ENCODE measurements at regions not wholly inside any gene's neighbourhood (a gene's known extent, or its start where the extent isn't known, plus 50 kb on each side); places are given as distances from the start of the nearest gene placed in this dataset.

GRCh38 chr10:2917926-2918325 lies 149.4 kb upstream of the PFKP start:
- Histone ChIP-seq H3K9me3 (no peaks in the 10 kb centered on the region), H3K4me3 (no peak overlapping the region), H3K4me1 (no peaks in the 10 kb centered on the region), H3K36me3 (no peaks in the 10 kb centered on the region), H3K27ac (no peak overlapping the region), H3K27me3 (no peaks in the 10 kb centered on the region)
- ATAC-seq (no peak), DNase-seq (no peak)
- intact Hi-C loops (cut with DNase I): no loop called here
- TF ChIP-seq CTCF (IDR thresholded peaks at IDR 0.05): no peak

- no peak for TF ChIP-seq CTCF (IDR thresholded peaks at IDR 0.05)
- Histone ChIP-seq H3K27me3 (no peaks in the 10 kb centered on the region), H3K4me1 (no peaks in the 10 kb centered on the region), H3K4me3 (no peak overlapping the region), H3K36me3 (no peaks in the 10 kb centered on the region), H3K9me3 (no peaks in the 10 kb centered on the region), H3K27ac (no peak overlapping the region)
- intact Hi-C loops (cut with DNase I): no loop called here
- ATAC-seq: peak; percentile 7
- DNase-seq: no peak
These were observed 151.9 kb upstream of the PFKP start for GRCh38 chr10:2915412-2915811.

- DNase-seq (no peak), ATAC-seq (no peak)
- Histone ChIP-seq H3K4me1 (no peaks in the 10 kb centered on the region), H3K36me3 (no peaks in the 10 kb centered on the region), H3K4me3 (no peak overlapping the region), H3K27me3 (no peaks in the 10 kb centered on the region), H3K27ac (no peak overlapping the region), H3K9me3 (no peaks in the 10 kb centered on the region)
- TF ChIP-seq CTCF (IDR thresholded peaks at IDR 0.05): no peak
- intact Hi-C loops (cut with DNase I): no loop called here
These were observed 152.6 kb upstream of the PFKP start for GRCh38 chr10:2914741-2915140.

GRCh38 chr10:2913474-2913873 lies 153.9 kb upstream of the PFKP start:
- no peak overlapping the region for H3K27ac ChIP-seq
- H3K4me3 ChIP-seq: no peak overlapping the region
- H3K4me1 ChIP-seq: no peaks in the 10 kb centered on the region
- no peaks in the 10 kb centered on the region for H3K36me3 ChIP-seq
- H3K9me3 ChIP-seq: no peaks in the 10 kb centered on the region
- ATAC-seq (no peak), DNase-seq (no peak)
- H3K27me3 ChIP-seq: no peaks in the 10 kb centered on the region
- TF ChIP-seq CTCF (IDR thresholded peaks at IDR 0.05): no peak
- intact Hi-C loops (cut with DNase I): no loop called here

- intact Hi-C loops (cut with DNase I): no loop called here
- TF ChIP-seq CTCF (IDR thresholded peaks at IDR 0.05): no peak
- Histone ChIP-seq H3K27me3 (no peaks in the 10 kb centered on the region), H3K27ac (no peak overlapping the region), H3K4me3 (no peak overlapping the region), H3K36me3 (no peaks in the 10 kb centered on the region), H3K9me3 (no peaks in the 10 kb centered on the region), H3K4me1 (no peaks in the 10 kb centered on the region)
- DNase-seq (no peak), ATAC-seq (no peak)
These were observed 156.7 kb upstream of the PFKP start for GRCh38 chr10:2910656-2911055.

- Histone ChIP-seq H3K4me1 (no peaks in the 10 kb centered on the region), H3K4me3 (no peak overlapping the region), H3K9me3 (no peaks in the 10 kb centered on the region), H3K36me3 (no peaks in the 10 kb centered on the region), H3K27ac (no peak overlapping the region), H3K27me3 (no peaks in the 10 kb centered on the region)
- TF ChIP-seq CTCF (IDR thresholded peaks at IDR 0.05): no peak
- intact Hi-C loops (cut with DNase I): no loop called here
- ATAC-seq (no peak), DNase-seq (no peak)
These were observed 157.4 kb upstream of the PFKP start for GRCh38 chr10:2909921-2910320.

Data from upper lobe of right lung (tissue), 1 donor.